ENCODE measurements at regions not wholly inside any gene's neighbourhood (a gene's known extent, or its start where the extent isn't known, plus 50 kb on each side); places are given as distances from the start of the nearest gene placed in this dataset.

DNA sequence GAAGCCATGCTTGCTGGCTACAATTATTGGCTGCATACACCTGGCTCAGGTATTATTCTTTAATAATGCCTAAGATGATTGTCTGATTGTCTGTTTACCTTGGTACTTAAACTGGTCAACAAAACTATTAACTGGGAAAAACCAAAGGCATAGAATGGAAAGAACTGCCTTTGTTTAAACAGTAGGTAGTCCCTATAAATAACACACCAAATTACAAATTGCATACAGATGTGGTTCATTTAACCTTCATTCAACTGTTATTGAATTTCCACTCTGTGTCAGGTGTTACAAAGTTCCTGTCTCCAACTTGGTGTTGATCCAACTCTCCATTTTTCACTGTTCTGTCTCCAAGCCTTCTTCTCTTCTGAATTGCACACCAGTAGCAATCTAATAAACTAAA lies 79.8 kb upstream of the FSCB start:
- intact Hi-C loops (cut with micrococcal nuclease) (no loop called here), dilution Hi-C loops (cut with HindIII; ENCODE audit: low sequenced_read_pairs, unreplicated experiment) (no loop called here), in situ Hi-C loops (cut with MboI; ENCODE audit: low sequenced_read_pairs) (no loop called here)
- Histone ChIP-seq H2AK5ac (ENCODE audit: low read depth, low read length) (no peak overlapping the region), H3K27ac (ENCODE audit: insufficient read depth, low read length) (no peak overlapping the region), H3K9me3 (ENCODE audit: control insufficient read depth, insufficient read depth, low read length) (no peaks in the 10 kb centered on the region), H3K56ac (ENCODE audit: extremely low read depth, insufficient read depth, low read length) (no peak overlapping the region), H3K23ac (ENCODE audit: low read depth, low read length) (no peak overlapping the region), H2AK9ac (replicated peaks; ENCODE audit: low read depth, low read length, poor library complexity) (no peak overlapping the region), H4K8ac (ENCODE audit: low read depth in 2 of 2, low read length in 2 of 2) (no peak overlapping the region), H2AFZ (replicated peaks; ENCODE audit: low read length, poor library complexity) (no peak overlapping the region), H3K4me1 (ENCODE audit: control insufficient read depth, insufficient read depth, low read length) (no peaks in the 10 kb centered on the region), H3K9ac (ENCODE audit: low read depth, low read length) (no peak overlapping the region), H2BK5ac (ENCODE audit: low read depth, low read length, poor library complexity, severe bottlenecking) (no peak overlapping the region), H3K79me1 (ENCODE audit: low read depth in 1 of 2, low read length in 2 of 2) (no peaks in the 10 kb centered on the region), H4K91ac (ENCODE audit: insufficient read depth, low read depth, low read length) (no peak overlapping the region), H3K18ac (ENCODE audit: low read depth, low read length) (no peak overlapping the region), H2BK120ac (ENCODE audit: low read depth, low read length) (no peak overlapping the region), H4K5ac (ENCODE audit: low read depth, low read length) (no peak overlapping the region), H3K9me1 (ENCODE audit: insufficient read depth, low read length) (no peaks in the 10 kb centered on the region), H3K27me3 (ENCODE audit: control insufficient read depth, insufficient read depth, low read length) (no peaks in the 10 kb centered on the region), H3K14ac (replicated peaks; ENCODE audit: low read depth, low read length) (no peak overlapping the region), H3K36me3 (ENCODE audit: control insufficient read depth, insufficient read depth, low read length) (no peaks in the 10 kb centered on the region), H2BK20ac (ENCODE audit: low read depth, low read length) (no peak overlapping the region), H2BK15ac (ENCODE audit: low read depth, low read length) (no peak overlapping the region), H3K4me3 (ENCODE audit: insufficient read depth, low read depth, low read length) (no peak overlapping the region), H4K20me1 (ENCODE audit: insufficient read depth, low read length) (no peaks in the 10 kb centered on the region), H3K4me2 (ENCODE audit: low read depth, low read length) (no peak overlapping the region), H3K4ac (ENCODE audit: low read depth, low read length) (no peak overlapping the region)
- ATAC-seq (ENCODE audit: low read depth) (no peak), DNase-seq (no peak)
- POLR2A ChIA-PET (ENCODE audit: unreplicated experiment): no interaction called here
- no TSS peak for BruUV-seq (replicated peaks)
- CTCF ChIA-PET: no interaction called here
- TF ChIP-seq, protein P1, sequence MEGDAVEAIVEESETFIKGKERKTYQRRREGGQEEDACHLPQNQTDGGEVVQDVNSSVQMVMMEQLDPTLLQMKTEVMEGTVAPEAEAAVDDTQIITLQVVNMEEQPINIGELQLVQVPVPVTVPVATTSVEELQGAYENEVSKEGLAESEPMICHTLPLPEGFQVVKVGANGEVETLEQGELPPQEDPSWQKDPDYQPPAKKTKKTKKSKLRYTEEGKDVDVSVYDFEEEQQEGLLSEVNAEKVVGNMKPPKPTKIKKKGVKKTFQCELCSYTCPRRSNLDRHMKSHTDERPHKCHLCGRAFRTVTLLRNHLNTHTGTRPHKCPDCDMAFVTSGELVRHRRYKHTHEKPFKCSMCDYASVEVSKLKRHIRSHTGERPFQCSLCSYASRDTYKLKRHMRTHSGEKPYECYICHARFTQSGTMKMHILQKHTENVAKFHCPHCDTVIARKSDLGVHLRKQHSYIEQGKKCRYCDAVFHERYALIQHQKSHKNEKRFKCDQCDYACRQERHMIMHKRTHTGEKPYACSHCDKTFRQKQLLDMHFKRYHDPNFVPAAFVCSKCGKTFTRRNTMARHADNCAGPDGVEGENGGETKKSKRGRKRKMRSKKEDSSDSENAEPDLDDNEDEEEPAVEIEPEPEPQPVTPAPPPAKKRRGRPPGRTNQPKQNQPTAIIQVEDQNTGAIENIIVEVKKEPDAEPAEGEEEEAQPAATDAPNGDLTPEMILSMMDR (conservative IDR thresholded peaks at IDR 0.05; ENCODE audit: low read depth, low read length): no peak
- TF ChIP-seq RCOR1 (IDR thresholded peaks at IDR 0.05; ENCODE audit: insufficient replicate concordance, low read length) (no peak), POLR2A (IDR thresholded peaks at IDR 0.05; ENCODE audit: low read depth, low read length) (no peak), FOS (IDR thresholded peaks at IDR 0.05; ENCODE audit: low read depth, low read length) (no peak), CEBPB (IDR thresholded peaks at IDR 0.05; ENCODE audit: low read depth, low read length) (no peak), BHLHE40 (IDR thresholded peaks at IDR 0.05; ENCODE audit: low read depth, low read length) (no peak), RFX5 (IDR thresholded peaks at IDR 0.05; ENCODE audit: low read depth, low read length) (no peak)
- TF ChIP-seq, protein P2, sequence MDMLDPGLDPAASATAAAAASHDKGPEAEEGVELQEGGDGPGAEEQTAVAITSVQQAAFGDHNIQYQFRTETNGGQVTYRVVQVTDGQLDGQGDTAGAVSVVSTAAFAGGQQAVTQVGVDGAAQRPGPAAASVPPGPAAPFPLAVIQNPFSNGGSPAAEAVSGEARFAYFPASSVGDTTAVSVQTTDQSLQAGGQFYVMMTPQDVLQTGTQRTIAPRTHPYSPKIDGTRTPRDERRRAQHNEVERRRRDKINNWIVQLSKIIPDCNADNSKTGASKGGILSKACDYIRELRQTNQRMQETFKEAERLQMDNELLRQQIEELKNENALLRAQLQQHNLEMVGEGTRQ (IDR thresholded peaks at IDR 0.05; ENCODE audit: low read depth, low read length): no peak

Measured in IMR-90 (cell line).